ENCODE measurements at regions not wholly inside any gene's neighbourhood (a gene's known extent, or its start where the extent isn't known, plus 50 kb on each side); places are given as distances from the start of the nearest gene placed in this dataset.

- no peaks in the 10 kb centered on the region for H4K20me1 ChIP-seq (replicated peaks; ENCODE audit: insufficient read depth)
- H2AFZ ChIP-seq, result no peak overlapping the region; the same call in 1 of the 2 replicates
- Mint-ChIP-seq H3K36me3 (ENCODE audit: low read depth) (peaks cover 12% of the 10 kb centered on the region; the same call in 2 of the 3 replicates), H3K9me3 (peaks cover 6% of the 10 kb centered on the region; the same call in 1 of the 3 replicates), H3K27me3 (ENCODE audit: insufficient read depth, low read depth, poor library complexity) (no peaks in the 10 kb centered on the region), H3K4me1 (peaks cover 22% of the 10 kb centered on the region), H3K4me3 (no peak overlapping the region), H3K27ac (no peak overlapping the region)
- no peak overlapping the region for H3K27ac ChIP-seq (ENCODE audit: low read depth)
- DNase-seq (ENCODE audit: low spot score) (no peak), ATAC-seq (no peak)
- no peak overlapping the region for H3K4me2 ChIP-seq
- H3F3A ChIP-seq (replicated peaks; ENCODE audit: low read depth), result no peaks in the 10 kb centered on the region
- H3K9me2 ChIP-seq (ENCODE audit: insufficient read depth), result 0 out of 2 replicates have a peak, but pooled peaks cover 3% of the 10 kb centered on the region
- TF ChIP-seq ZNF114 (CRISPR knock-in tag; IDR thresholded peaks at IDR 0.05) (no peak), ETS1 (IDR thresholded peaks at IDR 0.05) (no peak), STAT1 (IDR thresholded peaks at IDR 0.05; ENCODE audit: unreplicated experiment) (no peak), CREB1 (CRISPR knock-in tag; IDR thresholded peaks at IDR 0.05; ENCODE audit: low read depth) (no peak), REST (IDR thresholded peaks at IDR 0.05; ENCODE audit: unreplicated experiment) (no peak), ZNF331 (CRISPR knock-in tag; IDR thresholded peaks at IDR 0.05; ENCODE audit: low read depth) (no peak), ZNF462 (CRISPR knock-in tag; IDR thresholded peaks at IDR 0.05) (no peak), EZH2phosphoT487 (IDR thresholded peaks at IDR 0.05; ENCODE audit: unreplicated experiment) (no peak), JUNB (IDR thresholded peaks at IDR 0.05; ENCODE audit: unreplicated experiment) (no peak), NANOG (IDR thresholded peaks at IDR 0.05; ENCODE audit: borderline replicate concordance) (no peak), CTCF (conservative IDR thresholded peaks at IDR 0.05; ENCODE audit: low read depth in 2 of 2) (no peak), POLR2AphosphoS5 (IDR thresholded peaks at IDR 0.05; ENCODE audit: low read depth) (no peak), EZH2 (IDR thresholded peaks at IDR 0.05; ENCODE audit: low read depth, unreplicated experiment) (no peak)
- H3K36me3 ChIP-seq (ENCODE audit: insufficient read depth), result no peaks in the 10 kb centered on the region
- H3K4me1 ChIP-seq (ENCODE audit: insufficient read depth), result peaks cover 18% of the 10 kb centered on the region
- no peak overlapping the region for H3K4me3 ChIP-seq
- H3K79me2 ChIP-seq (replicated peaks; ENCODE audit: insufficient read depth), result no peaks in the 10 kb centered on the region
- no peaks in the 10 kb centered on the region for H3K27me3 ChIP-seq (ENCODE audit: insufficient read depth)
Observed at GRCh38 chr13:64688893-64689677, 2541.1 kb downstream of the PCDH9 start.

Measured in GM23338 (cell line).